SK-N-SH (cell line): ENCODE measurements at regions not wholly inside any gene's neighbourhood (a gene's known extent, or its start where the extent isn't known, plus 50 kb on each side); places are given as distances from the start of the nearest gene placed in this dataset.

Experiments
- CTCF ChIA-PET: fragments of 300-600, 350-600 bp; formaldehyde crosslinking; extraction: SDS; loops from one replicate; lab custom pipeline; 2021; lab: Yijun Ruan, JAX
- POLR2A ChIA-PET: fragments of 350-600 bp; sonication (Branson Sonifier 250); formaldehyde crosslinking; extraction: SDS; loops from one replicate; lab custom pipeline; 2020; ENCODE audit warnings: antibody characterized with exemption, inconsistent platforms; lab: Yijun Ruan, JAX
- DNase-seq: peaks from one replicate; pipeline ENCODE4 v3.0.0; 2012
- H2AFZ ChIP-seq: fragments of 200-600 bp; sonication (generic); 2 replicates; pipeline ENCODE4 v1.8.1; 2016; ENCODE audit warnings: antibody characterized with exemption, mild to moderate bottlenecking, low read depth
- H3F3A ChIP-seq: fragments of 200-600 bp; sonication (generic); replicated peaks from 2 replicates; pipeline ENCODE3; 2016; ENCODE audit warnings: antibody characterized with exemption, mild to moderate bottlenecking; ENCODE audit not compliant: insufficient read depth
- H3K27ac ChIP-seq, 2 experiments: fragments of 200-500 bp in 1 of 2; fragments of 200-600 bp in 1 of 2; sonication (Bioruptor generic) in 1 of 2; sonication (generic), shearing (Covaris generic) in 1 of 2; 2 replicates each; pipeline versions ENCODE4 v1.5.1 to v1.6.1; 2014 to 2016; ENCODE audit warnings: low read depth in 2 of 2, inconsistent platforms in 1 of 2, low read length in 1 of 2, mild to moderate bottlenecking in 1 of 2, mixed read lengths in 1 of 2
- H3K27me3 ChIP-seq: fragments of 200-600 bp; sonication (generic), shearing (Covaris generic); 2 replicates; pipeline ENCODE4 v1.6.1; 2016; ENCODE audit warnings: mixed run types; ENCODE audit not compliant: insufficient read depth
- H3K36me3 ChIP-seq, 2 experiments: fragments of 200-500 bp in 1 of 2; fragments of 200-600 bp in 1 of 2; sonication (Bioruptor generic) in 1 of 2; sonication (generic) in 1 of 2; replicated peaks in 1 of 2; 2 replicates each; pipeline versions ENCODE3 to v1.5.1; 2014 to 2016; ENCODE audit warnings: low read length in 1 of 2, mild to moderate bottlenecking in 1 of 2; ENCODE audit not compliant: insufficient read depth in 2 of 2, control insufficient read depth in 1 of 2
- H3K4me1 ChIP-seq, 2 experiments: fragments of 200-500 bp in 1 of 2; fragments of 200-600 bp in 1 of 2; sonication (Bioruptor generic) in 1 of 2; sonication (generic), shearing (Covaris generic) in 1 of 2; 2 replicates each; pipeline versions ENCODE4 v1.5.1 to v1.6.1; 2014 to 2016; ENCODE audit warnings: low read depth in 1 of 2, low read length in 1 of 2, mixed run types in 1 of 2; ENCODE audit not compliant: insufficient read depth in 2 of 2, control insufficient read depth in 1 of 2
- H3K4me2 ChIP-seq: fragments of 200-600 bp; sonication (generic), shearing (Covaris generic); 2 replicates; pipeline ENCODE4 v1.6.1; 2017; ENCODE audit warnings: mixed run types
- H3K4me3 ChIP-seq, 2 experiments: fragments of 200-500 bp in 1 of 2; fragments of 200-600 bp in 1 of 2; sonication (Bioruptor generic) in 1 of 2; sonication (generic), shearing (Covaris generic) in 1 of 2; 2 replicates each; pipeline versions ENCODE4 v1.5.1 to v1.8.1; 2014 to 2016; ENCODE audit warnings: low read depth in 2 of 2, inconsistent platforms in 1 of 2, low read length in 1 of 2, mild to moderate bottlenecking in 1 of 2, mixed read lengths in 1 of 2, moderate library complexity in 1 of 2
- H3K79me2 ChIP-seq: fragments of 200-600 bp; sonication (generic); 2 replicates; pipeline ENCODE4 v1.8.1; 2017; ENCODE audit warnings: mild to moderate bottlenecking; ENCODE audit not compliant: insufficient read depth
- H3K9ac ChIP-seq: fragments of 200-600 bp; sonication (generic); 2 replicates; pipeline ENCODE4 v1.6.1; 2017; ENCODE audit warnings: mixed run types
- H3K9me2 ChIP-seq: fragments of 200-600 bp; sonication (generic); 2 replicates; pipeline ENCODE4 v1.6.1; 2017; ENCODE audit warnings: mixed run types
- H3K9me3 ChIP-seq: fragments of 200-600 bp; sonication (generic); 2 replicates; pipeline ENCODE4 v1.6.1; 2017; ENCODE audit warnings: mixed run types, mild to moderate bottlenecking, moderate library complexity
- H4K20me1 ChIP-seq: fragments of 200-600 bp; sonication (generic); 2 replicates; pipeline ENCODE4 v1.6.1; 2017; ENCODE audit warnings: mild to moderate bottlenecking, mixed run types; ENCODE audit not compliant: insufficient read depth
- ELF1 ChIP-seq: IDR thresholded peaks from 2 replicates; pipeline ENCODE4 v1.4.0; 2012
- FOSL2 ChIP-seq: IDR thresholded peaks from 2 replicates; pipeline ENCODE4 v1.4.0; 2012; ENCODE audit warnings: low read depth, mild to moderate bottlenecking, moderate library complexity, borderline replicate concordance
- FOXM1 ChIP-seq: IDR thresholded peaks from 2 replicates; pipeline ENCODE4 v1.4.0; 2012; ENCODE audit warnings: low read depth, mild to moderate bottlenecking
- MEF2A ChIP-seq: IDR thresholded peaks from 2 replicates; pipeline ENCODE4 v1.4.0; 2012; ENCODE audit warnings: low read depth, borderline replicate concordance
- NRF1 ChIP-seq: IDR thresholded peaks from 2 replicates; pipeline ENCODE4 v1.6.1; 2012; ENCODE audit warnings: low read depth, mild to moderate bottlenecking, low read length
- POLR2AphosphoS5 ChIP-seq: IDR thresholded peaks from 2 replicates; pipeline ENCODE4 v1.6.1; 2012; ENCODE audit warnings: low read depth, low read length
- RAD21 ChIP-seq: IDR thresholded peaks from 2 replicates; pipeline ENCODE4 v1.6.1; 2012; ENCODE audit warnings: mild to moderate bottlenecking, low read length
- RFX5 ChIP-seq: IDR thresholded peaks from 2 replicates; pipeline ENCODE4 v1.6.1; 2012; ENCODE audit warnings: mild to moderate bottlenecking, improper control_type of control experiment, low read length
- TAF1 ChIP-seq: IDR thresholded peaks from 2 replicates; pipeline ENCODE4 v1.6.1; 2012; ENCODE audit warnings: low read depth, mild to moderate bottlenecking, low read length, moderate library complexity, borderline replicate concordance
- TCF12 ChIP-seq: IDR thresholded peaks from 2 replicates; pipeline ENCODE4 v1.4.0; 2012
- WGBS: methylation state at CpG from one replicate; pipeline ENCODE4 v1.1.6; 2017; ENCODE audit warnings: low lambda C conversion rate; 5-methylcytosine and 5-hydroxymethylcytosine counted together
- TF ChIP-seq, protein P1 (sequence below): IDR thresholded peaks from 2 replicates; pipeline ENCODE4 v1.4.0; 2012; ENCODE audit warnings: low read depth, borderline replicate concordance
- TF ChIP-seq, protein P2 (sequence below): fragments of 200-600 bp; sonication (generic); IDR thresholded peaks from 2 replicates; pipeline ENCODE4 v1.6.1; 2017; ENCODE audit warnings: antibody characterized with exemption, mild to moderate bottlenecking, moderate library complexity
- TF ChIP-seq, protein P3 (sequence below): IDR thresholded peaks from 2 replicates; pipeline ENCODE4 v1.6.1; 2012; ENCODE audit warnings: mild to moderate bottlenecking, low read depth, low read length, moderate library complexity
- TF ChIP-seq, protein P4 (sequence below): IDR thresholded peaks from 2 replicates; pipeline ENCODE4; 2012
- TF ChIP-seq, protein P5 (sequence below): IDR thresholded peaks from 2 replicates; pipeline ENCODE4 v1.4.0; 2012; ENCODE audit warnings: low read depth

DNA sequence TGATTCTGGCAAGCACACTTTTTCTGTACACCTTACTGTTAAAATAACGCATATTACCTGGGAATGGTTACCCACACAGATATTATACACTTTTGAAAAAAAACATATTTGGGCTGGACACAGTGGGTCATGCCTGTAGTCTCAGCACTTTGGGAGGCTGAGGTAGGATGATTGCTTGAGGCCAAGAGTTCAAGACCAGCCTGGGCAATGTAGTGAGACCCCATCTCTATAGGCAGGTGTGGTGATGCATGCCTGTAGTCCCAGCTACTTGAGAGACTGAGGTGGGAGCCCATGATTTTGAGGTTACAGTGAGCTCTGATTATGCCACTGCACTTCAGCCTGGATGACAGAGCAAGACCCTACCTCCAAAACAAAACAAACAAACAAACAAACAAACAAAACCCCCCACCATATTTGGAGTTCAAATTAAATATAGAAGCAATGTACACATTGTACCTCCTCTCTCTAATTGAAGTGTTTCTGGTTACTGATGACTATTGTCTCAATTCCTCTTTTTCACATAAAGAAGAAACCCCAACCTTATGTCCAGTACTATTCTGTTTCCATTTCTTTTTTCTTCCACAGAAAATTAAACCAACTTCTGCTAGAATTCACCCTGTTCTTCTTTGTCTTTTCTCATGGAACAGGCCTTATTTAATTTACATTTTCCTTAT lies 152.6 kb upstream of the UMPS start:
- no peak overlapping the region for H3K4me2 ChIP-seq
- 0 out of 4 replicates have a peak, but pooled peaks cover 0 to 4% of the 10 kb centered on the region in 2 experiments for H3K4me1 ChIP-seq
- no peaks in the 10 kb centered on the region for H3K27me3 ChIP-seq
- H3K79me2 ChIP-seq: no peaks in the 10 kb centered on the region
- H3F3A ChIP-seq: no peaks in the 10 kb centered on the region
- TF ChIP-seq, protein P1, sequence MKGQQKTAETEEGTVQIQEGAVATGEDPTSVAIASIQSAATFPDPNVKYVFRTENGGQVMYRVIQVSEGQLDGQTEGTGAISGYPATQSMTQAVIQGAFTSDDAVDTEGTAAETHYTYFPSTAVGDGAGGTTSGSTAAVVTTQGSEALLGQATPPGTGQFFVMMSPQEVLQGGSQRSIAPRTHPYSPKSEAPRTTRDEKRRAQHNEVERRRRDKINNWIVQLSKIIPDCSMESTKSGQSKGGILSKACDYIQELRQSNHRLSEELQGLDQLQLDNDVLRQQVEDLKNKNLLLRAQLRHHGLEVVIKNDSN: no peak
- TF ChIP-seq RAD21: no peak
- TF ChIP-seq, protein P2, sequence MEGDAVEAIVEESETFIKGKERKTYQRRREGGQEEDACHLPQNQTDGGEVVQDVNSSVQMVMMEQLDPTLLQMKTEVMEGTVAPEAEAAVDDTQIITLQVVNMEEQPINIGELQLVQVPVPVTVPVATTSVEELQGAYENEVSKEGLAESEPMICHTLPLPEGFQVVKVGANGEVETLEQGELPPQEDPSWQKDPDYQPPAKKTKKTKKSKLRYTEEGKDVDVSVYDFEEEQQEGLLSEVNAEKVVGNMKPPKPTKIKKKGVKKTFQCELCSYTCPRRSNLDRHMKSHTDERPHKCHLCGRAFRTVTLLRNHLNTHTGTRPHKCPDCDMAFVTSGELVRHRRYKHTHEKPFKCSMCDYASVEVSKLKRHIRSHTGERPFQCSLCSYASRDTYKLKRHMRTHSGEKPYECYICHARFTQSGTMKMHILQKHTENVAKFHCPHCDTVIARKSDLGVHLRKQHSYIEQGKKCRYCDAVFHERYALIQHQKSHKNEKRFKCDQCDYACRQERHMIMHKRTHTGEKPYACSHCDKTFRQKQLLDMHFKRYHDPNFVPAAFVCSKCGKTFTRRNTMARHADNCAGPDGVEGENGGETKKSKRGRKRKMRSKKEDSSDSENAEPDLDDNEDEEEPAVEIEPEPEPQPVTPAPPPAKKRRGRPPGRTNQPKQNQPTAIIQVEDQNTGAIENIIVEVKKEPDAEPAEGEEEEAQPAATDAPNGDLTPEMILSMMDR: no peak
- TF ChIP-seq TAF1: no peak
- TF ChIP-seq NRF1: no peak
- TF ChIP-seq, all 33 proteins: peak for 0
- H3K9me2 ChIP-seq: no peaks in the 10 kb centered on the region
- H3K27ac ChIP-seq: no peak overlapping the region
- H3K9ac ChIP-seq: no peak overlapping the region
- H3K4me3 ChIP-seq: no peak overlapping the region
- no peaks in the 10 kb centered on the region for H3K36me3 ChIP-seq
- no peaks in the 10 kb centered on the region for H4K20me1 ChIP-seq
- no peak overlapping the region for H2AFZ ChIP-seq
- CTCF ChIA-PET: interaction anchor here (1.4 to 8.5 kb wide), 2 partner anchors 16 to 27 kb away, joined by 5 to 85 read pairs; no protein-coding TSS in a partner anchor
- no peak for DNase-seq
- H3K9me3 ChIP-seq: no peaks in the 10 kb centered on the region
- POLR2A ChIA-PET: no interaction called here
- WGBS: 100% methylated on average over 1 of the region's 1 CpG

DNA sequence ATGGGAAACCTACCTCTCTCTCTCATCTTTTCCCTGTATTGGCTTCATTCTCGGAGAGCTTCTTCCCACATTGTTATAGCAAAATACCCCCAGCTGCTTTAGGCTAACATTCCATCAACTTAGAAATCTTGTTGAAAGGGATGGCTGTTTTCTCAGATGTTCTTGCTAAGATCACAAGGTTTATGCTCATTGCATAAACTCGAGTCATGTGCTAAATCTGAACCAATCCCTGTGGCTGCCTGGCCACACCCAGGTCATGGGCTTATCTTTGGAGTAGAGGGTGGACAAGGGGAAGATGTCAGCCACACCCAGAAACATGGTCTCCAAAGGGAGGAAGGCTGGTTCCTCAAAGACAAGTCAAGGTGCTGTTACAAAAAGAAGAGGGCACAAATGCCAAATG lies 150.6 kb upstream of the UMPS start:
- 88% methylated on average over 2 of the region's 2 CpGs for WGBS
- H3K9ac ChIP-seq: no peak overlapping the region
- peaks cover 4% of the 10 kb centered on the region for H3F3A ChIP-seq
- no peaks in the 10 kb centered on the region for H3K9me2 ChIP-seq
- H4K20me1 ChIP-seq: no peaks in the 10 kb centered on the region
- H3K4me2 ChIP-seq: no peak overlapping the region
- no peak overlapping the region for H3K27ac ChIP-seq
- H3K4me3 ChIP-seq: no peak overlapping the region
- peaks cover 4 to 5% of the 10 kb centered on the region in 2 experiments; a peak in 1 of 4 replicates for H3K4me1 ChIP-seq
- H3K27me3 ChIP-seq: no peaks in the 10 kb centered on the region
- H3K79me2 ChIP-seq: no peaks in the 10 kb centered on the region
- no peaks in the 10 kb centered on the region for H3K9me3 ChIP-seq
- TF ChIP-seq RFX5 (no peak), TCF12 (no peak), MEF2A (no peak), POLR2AphosphoS5 (no peak), FOXM1 (no peak), ELF1 (no peak), FOSL2 (no peak)
- TF ChIP-seq, protein P3, sequence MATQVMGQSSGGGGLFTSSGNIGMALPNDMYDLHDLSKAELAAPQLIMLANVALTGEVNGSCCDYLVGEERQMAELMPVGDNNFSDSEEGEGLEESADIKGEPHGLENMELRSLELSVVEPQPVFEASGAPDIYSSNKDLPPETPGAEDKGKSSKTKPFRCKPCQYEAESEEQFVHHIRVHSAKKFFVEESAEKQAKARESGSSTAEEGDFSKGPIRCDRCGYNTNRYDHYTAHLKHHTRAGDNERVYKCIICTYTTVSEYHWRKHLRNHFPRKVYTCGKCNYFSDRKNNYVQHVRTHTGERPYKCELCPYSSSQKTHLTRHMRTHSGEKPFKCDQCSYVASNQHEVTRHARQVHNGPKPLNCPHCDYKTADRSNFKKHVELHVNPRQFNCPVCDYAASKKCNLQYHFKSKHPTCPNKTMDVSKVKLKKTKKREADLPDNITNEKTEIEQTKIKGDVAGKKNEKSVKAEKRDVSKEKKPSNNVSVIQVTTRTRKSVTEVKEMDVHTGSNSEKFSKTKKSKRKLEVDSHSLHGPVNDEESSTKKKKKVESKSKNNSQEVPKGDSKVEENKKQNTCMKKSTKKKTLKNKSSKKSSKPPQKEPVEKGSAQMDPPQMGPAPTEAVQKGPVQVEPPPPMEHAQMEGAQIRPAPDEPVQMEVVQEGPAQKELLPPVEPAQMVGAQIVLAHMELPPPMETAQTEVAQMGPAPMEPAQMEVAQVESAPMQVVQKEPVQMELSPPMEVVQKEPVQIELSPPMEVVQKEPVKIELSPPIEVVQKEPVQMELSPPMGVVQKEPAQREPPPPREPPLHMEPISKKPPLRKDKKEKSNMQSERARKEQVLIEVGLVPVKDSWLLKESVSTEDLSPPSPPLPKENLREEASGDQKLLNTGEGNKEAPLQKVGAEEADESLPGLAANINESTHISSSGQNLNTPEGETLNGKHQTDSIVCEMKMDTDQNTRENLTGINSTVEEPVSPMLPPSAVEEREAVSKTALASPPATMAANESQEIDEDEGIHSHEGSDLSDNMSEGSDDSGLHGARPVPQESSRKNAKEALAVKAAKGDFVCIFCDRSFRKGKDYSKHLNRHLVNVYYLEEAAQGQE: no peak
- TF ChIP-seq, protein P4, sequence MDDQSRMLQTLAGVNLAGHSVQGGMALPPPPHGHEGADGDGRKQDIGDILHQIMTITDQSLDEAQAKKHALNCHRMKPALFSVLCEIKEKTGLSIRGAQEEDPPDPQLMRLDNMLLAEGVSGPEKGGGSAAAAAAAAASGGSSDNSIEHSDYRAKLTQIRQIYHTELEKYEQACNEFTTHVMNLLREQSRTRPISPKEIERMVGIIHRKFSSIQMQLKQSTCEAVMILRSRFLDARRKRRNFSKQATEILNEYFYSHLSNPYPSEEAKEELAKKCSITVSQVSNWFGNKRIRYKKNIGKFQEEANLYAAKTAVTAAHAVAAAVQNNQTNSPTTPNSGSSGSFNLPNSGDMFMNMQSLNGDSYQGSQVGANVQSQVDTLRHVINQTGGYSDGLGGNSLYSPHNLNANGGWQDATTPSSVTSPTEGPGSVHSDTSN: no peak
- TF ChIP-seq, protein P5, sequence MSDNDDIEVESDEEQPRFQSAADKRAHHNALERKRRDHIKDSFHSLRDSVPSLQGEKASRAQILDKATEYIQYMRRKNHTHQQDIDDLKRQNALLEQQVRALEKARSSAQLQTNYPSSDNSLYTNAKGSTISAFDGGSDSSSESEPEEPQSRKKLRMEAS: no peak
- no peak for DNase-seq
- no peaks in the 10 kb centered on the region for H3K36me3 ChIP-seq
- ChIA-PET CTCF (interaction anchor here (8.5 kb wide), 1 partner anchor 18 kb away, joined by 85 read pairs; no protein-coding TSS in a partner anchor), POLR2A (no interaction called here)
- no peak overlapping the region for H2AFZ ChIP-seq
